GM12864 (cell line): ENCODE measurements at regions not wholly inside any gene's neighbourhood (a gene's known extent, or its start where the extent isn't known, plus 50 kb on each side); places are given as distances from the start of the nearest gene placed in this dataset.

Experiments
- DNase-seq: peaks from one replicate; pipeline ENCODE4 v3.0.0-alpha.2; 2011; ENCODE audit warnings: low read depth
- H3K4me3 ChIP-seq: 2 replicates; pipeline ENCODE4 v1.5.1; 2011; ENCODE audit warnings: mild to moderate bottlenecking, low read depth, low read length, control low read depth
- CTCF ChIP-seq: IDR thresholded peaks from 2 replicates; pipeline ENCODE4 v1.5.1; 2011; ENCODE audit warnings: low read depth, mild to moderate bottlenecking, moderate library complexity, low read length, control low read depth, inconsistent platforms; ENCODE audit errors: missing control alignments

GRCh38 chr16:80012586-80012985 lies 412.0 kb upstream of the MAF start:
- no peak for DNase-seq
- TF ChIP-seq CTCF = no peak
- H3K4me3 ChIP-seq = no peak overlapping the region

- H3K4me3 ChIP-seq = no peak overlapping the region
- no peak for DNase-seq
- no peak for TF ChIP-seq CTCF
These were observed 409.6 kb upstream of the MAF start for GRCh38 chr16:80009971-80010659.

GRCh38 chr16:80008857-80009256 lies 408.3 kb upstream of the MAF start:
- TF ChIP-seq CTCF = no peak
- no peak for DNase-seq
- H3K4me3 ChIP-seq = no peak overlapping the region

GRCh38 chr16:80007231-80007630 lies 406.7 kb upstream of the MAF start:
- TF ChIP-seq CTCF = no peak
- no peak overlapping the region for H3K4me3 ChIP-seq
- DNase-seq = no peak

- TF ChIP-seq CTCF = no peak
- no peak for DNase-seq
- H3K4me3 ChIP-seq = no peak overlapping the region
These were observed 406.0 kb upstream of the MAF start for GRCh38 chr16:80006241-80007215.

GRCh38 chr16:80004113-80004512 lies 403.6 kb upstream of the MAF start:
- TF ChIP-seq CTCF = no peak
- no peak for DNase-seq
- no peak overlapping the region for H3K4me3 ChIP-seq

- no peak for TF ChIP-seq CTCF
- H3K4me3 ChIP-seq = no peak overlapping the region
- no peak for DNase-seq
These were observed 401.7 kb upstream of the MAF start for GRCh38 chr16:80002261-80002660.
